H1 (cell line): ENCODE measurements at regions not wholly inside any gene's neighbourhood (a gene's known extent, or its start where the extent isn't known, plus 50 kb on each side); places are given as distances from the start of the nearest gene placed in this dataset.

Experiments used
- CTCF ChIA-PET: fragments of 300-600 bp; sonication (Branson Sonifier 250); formaldehyde crosslinking; loops from one replicate; lab custom pipeline; 2021; ENCODE audit not compliant: partially characterized antibody; lab: Charles Lee
- POLR2A ChIA-PET: fragments of 300-600 bp; sonication (Branson Sonifier 250); formaldehyde crosslinking; loops from one replicate; lab custom pipeline; 2021; ENCODE audit warnings: inconsistent platforms; ENCODE audit not compliant: partially characterized antibody; lab: Charles Lee
- DNase-seq, 2 experiments: peaks; one replicate each; pipeline versions ENCODE4 v3.0.0 to v3.0.0-alpha.2; 2010 to 2022; ENCODE audit warnings: low spot score in 2 of 2, low read depth in 1 of 2, mixed read lengths in 1 of 2
- FAIRE-seq: peaks from 2 replicates; lab custom pipeline; 2011; peaks lifted over from hg19 to GRCh38; lab: Jason Lieb, UNC
- H2AFZ ChIP-seq: 2 replicates; pipeline ENCODE4 v1.8.1; 2012; ENCODE audit warnings: low read length, inconsistent platforms
- H2AK5ac ChIP-seq: 2 replicates; pipeline ENCODE4 v1.6.1; 2013; ENCODE audit warnings: low read depth, low read length
- H2BK120ac ChIP-seq: replicated peaks from 2 replicates; pipeline ENCODE3; 2013; ENCODE audit warnings: low read depth, low read length, inconsistent platforms
- H2BK12ac ChIP-seq: 2 replicates; pipeline ENCODE4 v1.6.1; 2013; ENCODE audit warnings: low read depth, low read length
- H2BK15ac ChIP-seq: 2 replicates; pipeline ENCODE4 v1.6.1; 2013; ENCODE audit warnings: low read length
- H2BK20ac ChIP-seq: 2 replicates; pipeline ENCODE4 v1.6.1; 2013; ENCODE audit warnings: low read length
- H2BK5ac ChIP-seq: 2 replicates; pipeline ENCODE4 v1.6.1; 2013; ENCODE audit warnings: low read depth, low read length
- H3K14ac ChIP-seq: 2 replicates; pipeline ENCODE4 v1.6.1; 2013; ENCODE audit warnings: inconsistent platforms; ENCODE audit not compliant: insufficient read length
- H3K18ac ChIP-seq: 2 replicates; pipeline ENCODE4 v1.6.1; 2013; ENCODE audit warnings: low read length; ENCODE audit errors: extremely low read depth
- H3K23ac ChIP-seq: 2 replicates; pipeline ENCODE4 v1.6.1; 2013; ENCODE audit warnings: inconsistent platforms; ENCODE audit not compliant: insufficient read length
- H3K23me2 ChIP-seq: 2 replicates; pipeline ENCODE4 v1.6.1; 2013; ENCODE audit warnings: low read depth, low read length
- H3K27ac ChIP-seq: 2 replicates; pipeline ENCODE4 v1.6.1; 2011; ENCODE audit warnings: low read depth, low read length, inconsistent platforms
- H3K27me3 ChIP-seq, 4 experiments: replicated peaks in 1 of 4; 1 replicate in 1 of 4; 2 replicates in 3 of 4; pipeline versions ENCODE4 v1.6.1 to v1.8.1; 2011 to 2013; ENCODE audit warnings: low read length in 3 of 4, mild to moderate bottlenecking in 3 of 4, inconsistent platforms in 2 of 4, mixed read lengths in 2 of 4, moderate library complexity in 1 of 4; ENCODE audit not compliant: control insufficient read depth in 3 of 4, insufficient read depth in 3 of 4; ENCODE audit errors: extremely low read depth in 1 of 4
- H3K36me3 ChIP-seq, 4 experiments: 2 replicates each; pipeline versions ENCODE4 v1.6.1 to v1.8.1; 2011 to 2013; ENCODE audit warnings: mild to moderate bottlenecking in 4 of 4, low read length in 3 of 4, moderate library complexity in 2 of 4, control low read depth in 1 of 4, inconsistent platforms in 1 of 4; ENCODE audit not compliant: insufficient read depth in 4 of 4, control insufficient read depth in 2 of 4
- H3K4ac ChIP-seq: replicated peaks from 2 replicates; pipeline ENCODE3; 2013; ENCODE audit warnings: low read length, low read depth, mixed read lengths, inconsistent platforms; ENCODE audit not compliant: insufficient read length
- H3K4me1 ChIP-seq, 4 experiments: replicated peaks in 1 of 4; 1 replicate in 1 of 4; 2 replicates in 3 of 4; pipeline versions ENCODE4 v1.6.1 to v1.8.1; 2011 to 2013; ENCODE audit warnings: low read length in 3 of 4, inconsistent platforms in 2 of 4, mixed read lengths in 1 of 4; ENCODE audit not compliant: insufficient read depth in 4 of 4, control insufficient read depth in 3 of 4
- H3K4me2 ChIP-seq, 2 experiments: 2 replicates each; pipeline versions ENCODE4 v1.6.1 to v1.8.1; 2011 to 2013; ENCODE audit warnings: low read depth in 2 of 2, low read length in 2 of 2, control low read depth in 1 of 2, inconsistent platforms in 1 of 2, mild to moderate bottlenecking in 1 of 2; ENCODE audit not compliant: insufficient read depth in 1 of 2
- H3K4me3 ChIP-seq, 4 experiments: fragments of 200-600, 300-600 bp in 1 of 4; sonication (generic), shearing (Covaris generic), sonication (Bioruptor Twin) in 1 of 4; 2 replicates each; pipeline versions ENCODE4 v1.5.1 to v1.8.1; 2011 to 2016; ENCODE audit warnings: low read length in 4 of 4, low read depth in 3 of 4, control low read depth in 2 of 4, inconsistent platforms in 2 of 4, mild to moderate bottlenecking in 2 of 4, mixed read lengths in 1 of 4, moderate library complexity in 1 of 4; ENCODE audit not compliant: insufficient read depth in 2 of 4; ENCODE audit errors: extremely low read depth in 1 of 4
- H3K56ac ChIP-seq: replicated peaks from 2 replicates; pipeline ENCODE3; 2013; ENCODE audit warnings: low read depth, mild to moderate bottlenecking, mixed read lengths, low read length, inconsistent platforms; ENCODE audit not compliant: insufficient read length
- H3K79me1 ChIP-seq: 2 replicates; pipeline ENCODE4 v1.6.1; 2013; ENCODE audit warnings: low read depth, low read length, control low read depth
- H3K79me2 ChIP-seq, 2 experiments: 2 replicates each; pipeline versions ENCODE4 v1.6.1 to v1.8.1; 2012 to 2013; ENCODE audit warnings: low read length in 2 of 2, mild to moderate bottlenecking in 2 of 2, inconsistent platforms in 1 of 2; ENCODE audit not compliant: insufficient read depth in 2 of 2, control insufficient read depth in 1 of 2
- H3K9ac ChIP-seq, 4 experiments: replicated peaks in 1 of 4; 1 replicate in 1 of 4; 2 replicates in 3 of 4; pipeline versions ENCODE4 v1.6.1 to v1.8.1; 2011 to 2013; ENCODE audit warnings: low read depth in 3 of 4, low read length in 3 of 4, control low read depth in 2 of 4, mild to moderate bottlenecking in 2 of 4, moderate library complexity in 2 of 4, inconsistent platforms in 1 of 4; ENCODE audit errors: extremely low read depth in 1 of 4
- H3K9me3 ChIP-seq, 2 experiments: 2 replicates each; pipeline versions ENCODE4 v1.6.1 to v1.8.1; 2012 to 2013; ENCODE audit warnings: mild to moderate bottlenecking in 2 of 2, moderate library complexity in 2 of 2, control low read depth in 1 of 2, inconsistent platforms in 1 of 2, low read depth in 1 of 2, low read length in 1 of 2, mixed read lengths in 1 of 2; ENCODE audit not compliant: insufficient read depth in 2 of 2
- H4K20me1 ChIP-seq, 2 experiments: replicated peaks in 1 of 2; 2 replicates each; pipeline versions ENCODE3 to v1.8.1; 2011 to 2013; ENCODE audit warnings: inconsistent platforms in 2 of 2, low read length in 2 of 2, mild to moderate bottlenecking in 1 of 2; ENCODE audit not compliant: insufficient read depth in 2 of 2, control insufficient read depth in 1 of 2
- H4K5ac ChIP-seq: 2 replicates; pipeline ENCODE4 v1.6.1; 2013; ENCODE audit warnings: low read length, low read depth, mixed read lengths, inconsistent platforms; ENCODE audit not compliant: insufficient read length
- H4K8ac ChIP-seq: 2 replicates; pipeline ENCODE4 v1.8.0; 2013; ENCODE audit warnings: mild to moderate bottlenecking, moderate library complexity, low read length, inconsistent platforms; ENCODE audit not compliant: insufficient read depth; ENCODE audit errors: extremely low read depth
- H4K91ac ChIP-seq: replicated peaks from 2 replicates; pipeline ENCODE3; 2013; ENCODE audit warnings: low read length, mixed read lengths, inconsistent platforms; ENCODE audit not compliant: insufficient read length
- GTF2F1 ChIP-seq: IDR thresholded peaks from 2 replicates; pipeline ENCODE4 v1.6.1; 2012; ENCODE audit warnings: low read depth, low read length, improper control_type of control experiment, borderline replicate concordance
- HDAC6 ChIP-seq: IDR thresholded peaks from one replicate; pipeline ENCODE4 v1.7.1; 2012; ENCODE audit warnings: low read depth, mild to moderate bottlenecking, inconsistent platforms, low read length, moderate library complexity
- RBBP5 ChIP-seq: IDR thresholded peaks from 2 replicates; pipeline ENCODE4 v1.7.1; 2012; ENCODE audit warnings: low read depth, mild to moderate bottlenecking, inconsistent platforms, low read length, moderate library complexity, borderline replicate concordance
- TBP ChIP-seq: IDR thresholded peaks from 2 replicates; pipeline ENCODE4 v1.6.1; 2011; ENCODE audit warnings: low read depth, low read length, improper control_type of control experiment
- YY1 ChIP-seq: IDR thresholded peaks from 2 replicates; pipeline ENCODE4 v1.6.1; 2011; ENCODE audit warnings: low read depth, mild to moderate bottlenecking, low read length
- WGBS, 2 experiments: shearing (Covaris generic) in 1 of 2; methylation state at CpG; one replicate each; pipeline versions ENCODE4 v1.1.6 to v1.1.7; 2013 to 2015; ENCODE audit warnings: low lambda C conversion rate in 2 of 2, mixed read lengths in 2 of 2, inconsistent platforms in 1 of 2, low coverage in 1 of 2, missing lambda C conversion rate in 1 of 2; ENCODE audit not compliant: insufficient replicate concordance in 2 of 2, insufficient coverage in 1 of 2, insufficient read length in 1 of 2; ENCODE audit errors: extremely low coverage in 1 of 2, missing lambda C conversion rate in 1 of 2; 5-methylcytosine and 5-hydroxymethylcytosine counted together

GRCh38 chr17:65355246-65355645, 206.2 kb downstream of the AXIN2 start:
- H3K9me3 ChIP-seq: no peaks in the 10 kb centered on the region
- H2BK20ac ChIP-seq: no peak overlapping the region
- CTCF ChIA-PET: interaction anchor here (0.6 kb wide), 1 partner anchor 34 kb away, joined by 3 read pairs; no protein-coding TSS in a partner anchor
- no peak for TF ChIP-seq RBBP5
- TF ChIP-seq HDAC6: no peak
- TF ChIP-seq TBP: no peak
- TF ChIP-seq YY1: no peak
- no peak for TF ChIP-seq GTF2F1

More at GRCh38 chr17:65355246-65355645, 206.2 kb downstream of the AXIN2 start:
- Histone ChIP-seq H4K5ac (no peak overlapping the region), H2AFZ (no peak overlapping the region), H2BK12ac (no peak overlapping the region), H3K79me1 (no peaks in the 10 kb centered on the region), H3K14ac (no peak overlapping the region), H2BK120ac (no peak overlapping the region), H3K4ac (no peak overlapping the region), H3K23ac (no peak overlapping the region), H2BK15ac (no peak overlapping the region), H3K27me3 (no peaks in the 10 kb centered on the region), H3K18ac (no peak overlapping the region), H3K27ac (no peak overlapping the region), H3K4me1 (no peaks in the 10 kb centered on the region), H3K56ac (no peak overlapping the region), H3K9ac (no peak overlapping the region), H4K20me1 (no peaks in the 10 kb centered on the region), H2AK5ac (no peak overlapping the region), H2BK5ac (no peak overlapping the region), H4K8ac (no peak overlapping the region), H3K4me3 (no peak overlapping the region), H3K36me3 (no peaks in the 10 kb centered on the region), H3K4me2 (no peak overlapping the region), H3K23me2 (no peaks in the 10 kb centered on the region), H3K79me2 (no peaks in the 10 kb centered on the region), H4K91ac (no peak overlapping the region)
- 93% methylated on average over 4 of the region's 4 CpGs; no CpG with 5 or more reads in 1 of the 2 experiments for WGBS, 2 experiments
- FAIRE-seq (no peak), DNase-seq (no peak)
- POLR2A ChIA-PET: no interaction called here
